ENCODE measurements at regions not wholly inside any gene's neighbourhood (a gene's known extent, or its start where the extent isn't known, plus 50 kb on each side); places are given as distances from the start of the nearest gene placed in this dataset.

GRCh38 chr12:105993766-105994555, 144.8 kb downstream of the NUAK1 start:
- no peak for TF ChIP-seq CTCF (IDR thresholded peaks at IDR 0.05; ENCODE audit: insufficient read depth, low read length, poor library complexity, severe bottlenecking)
- H3K27me3 ChIP-seq (ENCODE audit: control insufficient read depth, insufficient read depth, low read length) = no peaks in the 10 kb centered on the region
- DNase-seq (ENCODE audit: low read depth) = no peak

GRCh38 chr12:105995961-105996431, 142.8 kb downstream of the NUAK1 start:
- no peak overlapping the region for H3K4me3 ChIP-seq (ENCODE audit: low read depth, low read length)
- H3K36me3 ChIP-seq (ENCODE audit: control insufficient read depth, insufficient read depth, low read length) = no peaks in the 10 kb centered on the region
- no peak for TF ChIP-seq CTCF (IDR thresholded peaks at IDR 0.05; ENCODE audit: insufficient read depth, low read length, poor library complexity, severe bottlenecking)
- no peak for DNase-seq (ENCODE audit: low read depth)
- H3K27me3 ChIP-seq (ENCODE audit: control insufficient read depth, insufficient read depth, low read length) = no peaks in the 10 kb centered on the region

More at GRCh38 chr12:105993766-105994555, 144.8 kb downstream of the NUAK1 start:
- no peaks in the 10 kb centered on the region for H3K36me3 ChIP-seq (ENCODE audit: control insufficient read depth, insufficient read depth, low read length)
- H3K4me3 ChIP-seq (ENCODE audit: low read depth, low read length) = no peak overlapping the region

GRCh38 chr12:105998561-105998960, 140.2 kb downstream of the NUAK1 start:
- TF ChIP-seq CTCF (IDR thresholded peaks at IDR 0.05; ENCODE audit: insufficient read depth, low read length, poor library complexity, severe bottlenecking) = no peak
- Histone ChIP-seq H3K4me3 (ENCODE audit: low read depth, low read length) (no peak overlapping the region), H3K36me3 (ENCODE audit: control insufficient read depth, insufficient read depth, low read length) (no peaks in the 10 kb centered on the region), H3K27me3 (ENCODE audit: control insufficient read depth, insufficient read depth, low read length) (no peaks in the 10 kb centered on the region)
- no peak for DNase-seq (ENCODE audit: low read depth)

GRCh38 chr12:106000382-106001104, 138.2 kb downstream of the NUAK1 start:
- no peaks in the 10 kb centered on the region for H3K27me3 ChIP-seq (ENCODE audit: control insufficient read depth, insufficient read depth, low read length)
- no peak for DNase-seq (ENCODE audit: low read depth)
- no peak for TF ChIP-seq CTCF (IDR thresholded peaks at IDR 0.05; ENCODE audit: insufficient read depth, low read length, poor library complexity, severe bottlenecking)
- H3K4me3 ChIP-seq (ENCODE audit: low read depth, low read length) = no peak overlapping the region
- H3K36me3 ChIP-seq (ENCODE audit: control insufficient read depth, insufficient read depth, low read length) = no peaks in the 10 kb centered on the region

- DNase-seq (ENCODE audit: low read depth) = no peak
These were observed 137.5 kb downstream of the NUAK1 start for GRCh38 chr12:106001105-106001836.

More at GRCh38 chr12:106001105-106001836, 137.5 kb downstream of the NUAK1 start:
- TF ChIP-seq CTCF (IDR thresholded peaks at IDR 0.05; ENCODE audit: insufficient read depth, low read length, poor library complexity, severe bottlenecking) = no peak
- Histone ChIP-seq H3K36me3 (ENCODE audit: control insufficient read depth, insufficient read depth, low read length) (no peaks in the 10 kb centered on the region), H3K4me3 (ENCODE audit: low read depth, low read length) (no peak overlapping the region), H3K27me3 (ENCODE audit: control insufficient read depth, insufficient read depth, low read length) (no peaks in the 10 kb centered on the region)

Measured in kidney epithelial cell (primary cell).